Endothelial cell of umbilical vein (primary cell): ENCODE measurements at regions not wholly inside any gene's neighbourhood (a gene's known extent, or its start where the extent isn't known, plus 50 kb on each side); places are given as distances from the start of the nearest gene placed in this dataset.

Source experiments
- BruUV-seq: library from RNA; stranded (reverse); fragments of 400-500 nt; replicated peaks from 2 replicates; lab custom pipeline; 2021; lab: Mats Ljungman, UMichigan
- CTCF ChIA-PET: fragments of 300-600, 350-600 bp; sonication (Branson Sonifier 250); formaldehyde crosslinking; loops from one replicate; lab custom pipeline; 2021; ENCODE audit warnings: antibody characterized with exemption, inconsistent platforms; lab: Charles Lee
- POLR2A ChIA-PET: fragments of 300-600, 350-600 bp; sonication (Branson Sonifier 250); formaldehyde crosslinking; loops from one replicate; lab custom pipeline; 2021; ENCODE audit warnings: antibody characterized with exemption, inconsistent platforms; lab: Charles Lee
- DNase-seq: peaks from one replicate; pipeline ENCODE4 v3.0.0-alpha.2; 2011; ENCODE audit warnings: low read depth, low spot score
- FAIRE-seq: peaks from 2 replicates; lab custom pipeline; 2011; peaks lifted over from hg19 to GRCh38; lab: Jason Lieb, UNC
- H2AFZ ChIP-seq: 2 replicates; pipeline ENCODE4 v1.6.0; 2012; ENCODE audit warnings: low read depth, low read length, control low read depth, inconsistent platforms
- H3K27ac ChIP-seq: 2 replicates; pipeline ENCODE4 v1.5.1; 2011; ENCODE audit warnings: low read depth, mild to moderate bottlenecking, control low read depth, low read length, moderate library complexity; ENCODE audit not compliant: insufficient read depth
- H3K27me3 ChIP-seq, 2 experiments: 2 replicates each; pipeline versions ENCODE4 v1.6.0 to v1.6.1; 2011; ENCODE audit warnings: low read length in 2 of 2, mixed read lengths in 1 of 2; ENCODE audit not compliant: control insufficient read depth in 2 of 2, insufficient read depth in 2 of 2
- H3K36me3 ChIP-seq, 2 experiments: 2 replicates in 1 of 2; 3 replicates in 1 of 2; pipeline ENCODE4 v1.5.1; 2011; ENCODE audit warnings: low read length in 2 of 2, mild to moderate bottlenecking in 1 of 2, moderate library complexity in 1 of 2; ENCODE audit not compliant: control insufficient read depth in 2 of 2, insufficient read depth in 2 of 2; ENCODE audit errors: extremely low read depth in 1 of 2
- H3K4me1 ChIP-seq: 3 replicates; pipeline ENCODE4 v1.5.1; 2011; ENCODE audit warnings: mild to moderate bottlenecking, low read length; ENCODE audit not compliant: control insufficient read depth, insufficient read depth; ENCODE audit errors: extremely low read depth
- H3K4me2 ChIP-seq: 2 replicates; pipeline ENCODE4 v1.6.1; 2011; ENCODE audit warnings: low read length, control low read depth, mixed read lengths; ENCODE audit not compliant: insufficient read depth
- H3K4me3 ChIP-seq, 3 experiments: fragments of 200-600 bp in 1 of 3; sonication (generic), shearing (Covaris generic) in 1 of 3; replicated peaks in 1 of 3; 2 replicates each; pipeline ENCODE4 v1.5.1; 2011 to 2016; ENCODE audit warnings: control low read depth in 3 of 3, low read length in 3 of 3, mild to moderate bottlenecking in 2 of 3, inconsistent platforms in 1 of 3, low read depth in 1 of 3, moderate library complexity in 1 of 3; ENCODE audit not compliant: insufficient read depth in 1 of 3
- H3K79me2 ChIP-seq: 2 replicates; pipeline ENCODE4 v1.6.0; 2012; ENCODE audit warnings: low read length, inconsistent platforms; ENCODE audit not compliant: control insufficient read depth, insufficient read depth
- H3K9ac ChIP-seq: replicated peaks from 2 replicates; pipeline ENCODE3; 2011; ENCODE audit warnings: low read length, control low read depth; ENCODE audit not compliant: insufficient read depth; ENCODE audit errors: extremely low read depth
- H3K9me1 ChIP-seq: replicated peaks from 3 replicates; pipeline ENCODE4 v1.6.0; 2011; ENCODE audit warnings: mild to moderate bottlenecking, low read length; ENCODE audit not compliant: control insufficient read depth, insufficient read depth; ENCODE audit errors: extremely low read depth
- H3K9me3 ChIP-seq: replicated peaks from 2 replicates; pipeline ENCODE4 v1.5.1; 2012; ENCODE audit warnings: low read length, inconsistent platforms; ENCODE audit not compliant: control insufficient read depth, insufficient read depth
- H4K20me1 ChIP-seq: replicated peaks from 2 replicates; pipeline ENCODE3; 2011; ENCODE audit warnings: mild to moderate bottlenecking, low read length; ENCODE audit not compliant: control insufficient read depth, insufficient read depth; ENCODE audit errors: extremely low read depth
- EZH2 ChIP-seq: IDR thresholded peaks from 2 replicates; pipeline ENCODE4 v1.6.1; 2012; ENCODE audit warnings: borderline replicate concordance, low read depth, mild to moderate bottlenecking, moderate library complexity, low read length, inconsistent platforms; ENCODE audit not compliant: severe bottlenecking
- FOS ChIP-seq: IDR thresholded peaks from 2 replicates; pipeline ENCODE4 v1.6.1; 2011; ENCODE audit warnings: mild to moderate bottlenecking, low read length, moderate library complexity, borderline replicate concordance; ENCODE audit not compliant: insufficient read depth
- GATA2 ChIP-seq: IDR thresholded peaks from 2 replicates; pipeline ENCODE4 v1.7.0; 2011; ENCODE audit warnings: low read depth, mild to moderate bottlenecking, moderate library complexity, mixed read lengths, low read length; ENCODE audit not compliant: insufficient read length, insufficient read depth
- MAX ChIP-seq: IDR thresholded peaks from 2 replicates; pipeline ENCODE4 v1.6.1; 2011; ENCODE audit not compliant: insufficient read depth, insufficient read length
- MYC ChIP-seq: IDR thresholded peaks from one replicate; pipeline ENCODE4 v1.6.1; 2011; ENCODE audit warnings: mild to moderate bottlenecking, low read depth, low read length
- POLR2A ChIP-seq: IDR thresholded peaks from 2 replicates; pipeline ENCODE4 v1.6.1; 2012; ENCODE audit warnings: low read depth, mild to moderate bottlenecking, control low read depth, low read length
- POLR2AphosphoS5 ChIP-seq: IDR thresholded peaks from 2 replicates; pipeline ENCODE4 v1.6.1; 2012; ENCODE audit warnings: low read depth, mild to moderate bottlenecking, control low read depth, low read length, moderate library complexity; ENCODE audit not compliant: insufficient read depth
- dilution Hi-C: fragments of 300-500 bp; cut with MboI; formaldehyde crosslinking; loops from one replicate; pipeline ENCODE4 v1.15.0; 2019; ENCODE audit warnings: low sequenced_read_pairs; ENCODE audit not compliant: extremely low pct_ligation_motif_present
- intact Hi-C: fragments of 100-400 bp; cut with micrococcal nuclease; formaldehyde crosslinking; loops from one replicate; pipeline ENCODE4 v1.10.0; 2022
- TF ChIP-seq, protein P1 (sequence below), 2 donors: IDR thresholded peaks; 1 replicate in 1 of 2; 2 replicates in 1 of 2; pipeline ENCODE4 v1.5.1; 2011; ENCODE audit warnings: low read length in 2 of 2, mild to moderate bottlenecking in 2 of 2, moderate library complexity in 2 of 2, control low read depth in 1 of 2, inconsistent platforms in 1 of 2, low read depth in 1 of 2; ENCODE audit not compliant: insufficient read depth in 1 of 2; ENCODE audit errors: extremely low read depth in 1 of 2

DNA sequence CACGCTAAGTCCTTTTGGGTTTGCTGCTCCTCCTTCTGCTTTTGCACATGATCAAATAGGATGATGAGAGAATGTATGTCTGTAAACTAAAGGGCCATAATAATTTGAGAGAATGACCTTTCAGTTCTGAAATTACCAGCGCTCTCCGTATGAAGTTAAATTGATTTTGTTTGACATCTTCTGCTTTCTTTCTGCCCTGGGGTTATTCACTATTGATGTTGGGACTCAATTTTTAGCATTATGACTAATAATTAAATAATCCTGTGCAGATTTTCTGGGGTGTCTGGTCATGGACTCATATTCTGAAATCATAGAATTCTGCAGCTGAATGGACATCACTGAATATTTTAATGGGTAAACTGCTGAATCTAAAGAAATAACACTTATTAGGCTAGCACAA, 423.2 kb downstream of the POM121L12 start:
- Histone ChIP-seq H2AFZ (no peak overlapping the region), H3K4me3 (no peak overlapping the region), H4K20me1 (no peaks in the 10 kb centered on the region), H3K9me1 (no peaks in the 10 kb centered on the region), H3K4me1 (no peaks in the 10 kb centered on the region), H3K9ac (no peak overlapping the region), H3K36me3 (no peaks in the 10 kb centered on the region), H3K4me2 (no peak overlapping the region), H3K27me3 (no peaks in the 10 kb centered on the region), H3K79me2 (no peaks in the 10 kb centered on the region), H3K27ac (no peak overlapping the region), H3K9me3 (no peaks in the 10 kb centered on the region)
- ChIA-PET POLR2A (no interaction called here), CTCF (no interaction called here)
- BruUV-seq: no TSS peak
- FAIRE-seq (no peak), DNase-seq (no peak)
- dilution Hi-C loops: no loop called here
- intact Hi-C loops: no loop called here
- TF ChIP-seq POLR2A (no peak), GATA2 (no peak), MAX (no peak), FOS (no peak), POLR2AphosphoS5 (no peak), EZH2 (no peak), MYC (no peak)
- TF ChIP-seq, protein P1, sequence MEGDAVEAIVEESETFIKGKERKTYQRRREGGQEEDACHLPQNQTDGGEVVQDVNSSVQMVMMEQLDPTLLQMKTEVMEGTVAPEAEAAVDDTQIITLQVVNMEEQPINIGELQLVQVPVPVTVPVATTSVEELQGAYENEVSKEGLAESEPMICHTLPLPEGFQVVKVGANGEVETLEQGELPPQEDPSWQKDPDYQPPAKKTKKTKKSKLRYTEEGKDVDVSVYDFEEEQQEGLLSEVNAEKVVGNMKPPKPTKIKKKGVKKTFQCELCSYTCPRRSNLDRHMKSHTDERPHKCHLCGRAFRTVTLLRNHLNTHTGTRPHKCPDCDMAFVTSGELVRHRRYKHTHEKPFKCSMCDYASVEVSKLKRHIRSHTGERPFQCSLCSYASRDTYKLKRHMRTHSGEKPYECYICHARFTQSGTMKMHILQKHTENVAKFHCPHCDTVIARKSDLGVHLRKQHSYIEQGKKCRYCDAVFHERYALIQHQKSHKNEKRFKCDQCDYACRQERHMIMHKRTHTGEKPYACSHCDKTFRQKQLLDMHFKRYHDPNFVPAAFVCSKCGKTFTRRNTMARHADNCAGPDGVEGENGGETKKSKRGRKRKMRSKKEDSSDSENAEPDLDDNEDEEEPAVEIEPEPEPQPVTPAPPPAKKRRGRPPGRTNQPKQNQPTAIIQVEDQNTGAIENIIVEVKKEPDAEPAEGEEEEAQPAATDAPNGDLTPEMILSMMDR (IDR thresholded peaks at IDR 0.05; ENCODE audit: extremely low read depth in 1 of 2, insufficient read depth in 1 of 2, low read depth in 1 of 2, low read length in 2 of 2): no peak
